ENCODE measurements at regions not wholly inside any gene's neighbourhood (a gene's known extent, or its start where the extent isn't known, plus 50 kb on each side); places are given as distances from the start of the nearest gene placed in this dataset.

DNA sequence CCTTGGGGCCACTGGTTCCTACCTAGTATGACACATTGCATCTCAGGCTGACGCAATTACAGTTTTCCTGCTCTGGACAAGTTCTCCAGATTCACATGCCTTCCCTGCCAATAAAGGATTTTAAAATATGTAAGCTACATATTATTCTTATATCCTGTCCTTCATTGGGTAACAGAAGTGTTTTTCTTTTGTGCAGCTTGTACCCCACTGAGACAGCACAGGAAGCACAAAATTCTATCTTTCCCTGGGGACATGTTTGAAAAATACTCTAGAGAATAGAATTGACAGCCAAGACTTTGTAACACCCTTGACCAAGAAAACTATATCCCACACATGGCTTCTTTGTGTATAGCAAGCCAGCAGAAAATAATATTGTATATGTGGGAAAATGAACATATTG is 456.8 kb downstream of the MAFB start:
- TF ChIP-seq, protein P1, sequence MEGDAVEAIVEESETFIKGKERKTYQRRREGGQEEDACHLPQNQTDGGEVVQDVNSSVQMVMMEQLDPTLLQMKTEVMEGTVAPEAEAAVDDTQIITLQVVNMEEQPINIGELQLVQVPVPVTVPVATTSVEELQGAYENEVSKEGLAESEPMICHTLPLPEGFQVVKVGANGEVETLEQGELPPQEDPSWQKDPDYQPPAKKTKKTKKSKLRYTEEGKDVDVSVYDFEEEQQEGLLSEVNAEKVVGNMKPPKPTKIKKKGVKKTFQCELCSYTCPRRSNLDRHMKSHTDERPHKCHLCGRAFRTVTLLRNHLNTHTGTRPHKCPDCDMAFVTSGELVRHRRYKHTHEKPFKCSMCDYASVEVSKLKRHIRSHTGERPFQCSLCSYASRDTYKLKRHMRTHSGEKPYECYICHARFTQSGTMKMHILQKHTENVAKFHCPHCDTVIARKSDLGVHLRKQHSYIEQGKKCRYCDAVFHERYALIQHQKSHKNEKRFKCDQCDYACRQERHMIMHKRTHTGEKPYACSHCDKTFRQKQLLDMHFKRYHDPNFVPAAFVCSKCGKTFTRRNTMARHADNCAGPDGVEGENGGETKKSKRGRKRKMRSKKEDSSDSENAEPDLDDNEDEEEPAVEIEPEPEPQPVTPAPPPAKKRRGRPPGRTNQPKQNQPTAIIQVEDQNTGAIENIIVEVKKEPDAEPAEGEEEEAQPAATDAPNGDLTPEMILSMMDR (IDR thresholded peaks at IDR 0.05) = no peak
- no peak for TF ChIP-seq POLR2AphosphoS5 (IDR thresholded peaks at IDR 0.05)

Measured in sigmoid colon (tissue), 4 donors.